Transverse colon (tissue), 4 donors: ENCODE measurements at regions not wholly inside any gene's neighbourhood (a gene's known extent, or its start where the extent isn't known, plus 50 kb on each side); places are given as distances from the start of the nearest gene placed in this dataset.

Source experiments
- CTCF ChIP-seq, 5 experiments: fragments of 200-600 bp in 3 of 5; fragments of 450-650 bp in 2 of 5; sonication (generic) in 3 of 5; IDR thresholded peaks; 1 replicate in 2 of 5; 2 replicates in 3 of 5; pipeline ENCODE4 v1.5.1; 2016 to 2017; ENCODE audit warnings: antibody characterized with exemption in 5 of 5, inconsistent platforms in 3 of 5, mild to moderate bottlenecking in 2 of 5, moderate library complexity in 1 of 5
- EP300 ChIP-seq: sonication (generic); formaldehyde crosslinking; IDR thresholded peaks from one replicate; pipeline ENCODE4 v1.6.1; 2017; ENCODE audit warnings: antibody characterized with exemption, low read depth
- POLR2A ChIP-seq: fragments of 450-650 bp; IDR thresholded peaks from one replicate; pipeline ENCODE4 v1.6.1; 2016; ENCODE audit warnings: antibody characterized with exemption, mild to moderate bottlenecking, moderate library complexity
- POLR2AphosphoS5 ChIP-seq, 3 donors: sonication (generic); formaldehyde crosslinking; IDR thresholded peaks; one replicate each; pipeline ENCODE4 v1.6.1; 2016; ENCODE audit warnings: antibody characterized with exemption in 3 of 3

DNA sequence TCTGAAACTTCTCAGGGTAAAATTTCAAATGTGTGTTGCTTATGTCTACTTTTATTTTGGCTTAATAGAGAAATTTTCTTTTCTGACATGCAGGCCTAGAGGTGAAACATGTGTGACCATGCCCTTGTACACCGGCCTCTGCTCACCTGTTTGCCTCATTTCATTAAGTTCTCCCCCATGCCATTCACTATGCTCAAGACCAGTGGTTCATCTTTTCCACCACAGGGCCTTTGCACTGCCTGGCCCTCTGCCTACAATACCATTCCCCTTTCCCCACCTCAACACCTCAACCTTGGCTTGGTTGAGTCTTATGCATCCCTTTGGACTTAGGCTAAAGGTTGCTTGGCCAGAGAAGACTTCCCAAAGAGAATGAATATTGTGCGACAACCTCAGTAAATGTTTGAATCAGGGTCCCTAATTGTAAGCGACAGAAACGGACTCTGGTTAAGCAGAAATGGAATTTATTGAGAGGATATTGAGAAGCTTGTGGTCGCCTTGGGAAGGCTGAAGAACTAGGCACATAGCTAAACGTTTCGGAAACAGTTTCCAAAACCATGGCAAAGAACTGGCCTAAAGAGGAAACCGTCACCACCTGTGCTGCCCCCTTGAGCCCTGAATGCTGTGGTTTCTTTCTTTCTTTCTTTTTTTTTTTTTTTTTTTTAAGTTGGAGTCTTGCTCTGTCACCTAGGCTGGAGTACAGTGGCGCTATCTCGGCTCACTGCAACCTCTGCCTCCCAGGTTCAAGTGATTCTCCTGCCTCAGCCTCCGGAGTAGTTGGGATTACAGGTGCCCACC lies 152.2 kb downstream of the SOX4 start:
- TF ChIP-seq POLR2A (no peak), EP300 (no peak), CTCF (IDR thresholded peaks at IDR 0.05) (no peak), POLR2AphosphoS5 (IDR thresholded peaks at IDR 0.05) (no peak)
